Stimulated activated memory B cell treated with anti-CD40 and anti-IgM and Interleukin-4, amounts not matched to agents 10 μg/mL and 1 μg/mL and 100 μg/mL, for 72 hours (primary cell): ENCODE measurements at regions not wholly inside any gene's neighbourhood (a gene's known extent, or its start where the extent isn't known, plus 50 kb on each side); places are given as distances from the start of the nearest gene placed in this dataset.

Experiments
- ATAC-seq: fragments of 150-1000 bp; cut with Tn5 transposase; 2 replicates; pipeline ENCODE4 v1.10.0; 2021
- H3K27ac Mint-ChIP-seq: one replicate; pipeline ENCODE4 v1.8.0; 2022; ENCODE audit warnings: mild to moderate bottlenecking, mixed read lengths
- H3K27me3 Mint-ChIP-seq: one replicate; pipeline ENCODE4 v1.8.0; 2022; ENCODE audit warnings: mixed read lengths
- H3K36me3 Mint-ChIP-seq: one replicate; pipeline ENCODE4 v1.8.0; 2022; ENCODE audit warnings: mixed read lengths
- H3K4me1 Mint-ChIP-seq: one replicate; pipeline ENCODE4 v1.8.0; 2022; ENCODE audit warnings: mixed read lengths
- H3K4me3 Mint-ChIP-seq: one replicate; pipeline ENCODE4 v1.8.0; 2022; ENCODE audit warnings: mild to moderate bottlenecking, moderate library complexity, mixed read lengths
- H3K9me3 Mint-ChIP-seq: one replicate; pipeline ENCODE4 v1.8.0; 2022; ENCODE audit warnings: mixed read lengths

DNA sequence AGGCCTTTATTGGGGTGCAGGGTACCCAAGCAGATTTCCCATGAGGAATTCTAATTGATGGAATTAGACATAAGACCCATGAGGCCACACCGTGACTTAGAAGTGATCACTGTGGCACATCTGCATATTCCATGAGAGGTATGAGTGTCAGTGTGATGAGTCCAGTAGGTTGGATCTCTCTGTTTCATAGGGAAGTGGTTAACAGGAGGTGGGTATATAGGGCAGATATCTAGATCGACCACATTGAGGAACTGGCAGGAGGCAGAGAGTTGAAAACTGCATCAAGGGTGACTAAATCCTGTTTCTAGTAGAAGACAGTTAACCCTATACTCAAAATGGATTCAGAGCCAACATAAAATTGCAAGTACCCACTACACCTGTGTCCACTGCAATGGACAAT is 68.6 kb upstream of the MIR17HG start:
- H3K36me3 Mint-ChIP-seq: no peaks in the 10 kb centered on the region

DNA sequence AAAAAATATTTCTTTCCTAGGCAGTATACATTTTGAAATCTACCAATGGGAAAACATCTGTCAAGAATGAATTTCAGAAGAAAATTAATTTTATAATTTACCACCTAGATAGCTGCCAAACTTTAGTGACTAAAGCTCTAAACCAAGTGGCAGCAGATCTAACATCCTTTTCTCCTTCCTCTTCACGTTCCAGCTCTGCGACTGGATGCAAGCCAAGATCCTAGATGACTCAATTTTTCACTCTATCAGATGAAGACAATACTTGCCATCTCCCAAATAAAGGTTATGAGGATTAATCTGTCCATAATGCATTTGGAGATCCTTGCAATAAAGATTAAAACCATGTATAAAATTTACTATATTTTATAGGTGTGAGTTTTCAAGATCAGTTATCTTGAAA is 66.7 kb upstream of the MIR17HG start:
- H3K9me3 Mint-ChIP-seq: peaks cover 7% of the 10 kb centered on the region
- no peak for ATAC-seq
- H3K27ac Mint-ChIP-seq: no peak overlapping the region
- H3K36me3 Mint-ChIP-seq: no peaks in the 10 kb centered on the region
- H3K4me3 Mint-ChIP-seq: no peak overlapping the region
- H3K27me3 Mint-ChIP-seq: peaks cover 37% of the 10 kb centered on the region
- H3K4me1 Mint-ChIP-seq: no peaks in the 10 kb centered on the region

More for the DNA sequence above, 68.6 kb upstream of the MIR17HG start:
- H3K9me3 Mint-ChIP-seq: peaks cover 7% of the 10 kb centered on the region
- H3K27ac Mint-ChIP-seq: no peak overlapping the region
- peak; percentile 90 for ATAC-seq
- H3K4me3 Mint-ChIP-seq: no peak overlapping the region
- no peaks in the 10 kb centered on the region for H3K4me1 Mint-ChIP-seq
- peaks cover 25% of the 10 kb centered on the region for H3K27me3 Mint-ChIP-seq

DNA sequence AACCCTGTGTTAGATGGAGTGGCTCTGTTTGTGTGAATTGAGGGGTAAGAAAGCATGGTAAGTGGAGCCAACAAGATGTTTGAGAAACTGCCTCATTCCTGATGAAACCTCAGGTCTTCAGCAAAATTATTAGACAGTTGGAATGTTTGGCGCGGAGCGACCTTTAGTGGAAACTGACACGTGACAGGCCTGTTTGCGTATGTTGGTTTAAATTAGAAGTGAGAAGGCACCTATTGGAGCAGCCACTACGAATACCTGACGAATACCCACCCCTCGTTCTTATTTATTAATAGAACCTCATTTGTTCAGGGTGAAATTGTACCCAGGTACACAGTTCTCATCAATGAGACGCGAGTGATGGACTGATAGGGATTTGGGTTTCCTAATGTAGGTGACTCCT is 63.2 kb upstream of the MIR17HG start:
- no peak overlapping the region for H3K4me3 Mint-ChIP-seq
- no peak for ATAC-seq
- H3K9me3 Mint-ChIP-seq: no peaks in the 10 kb centered on the region
- H3K27ac Mint-ChIP-seq: no peak overlapping the region
- H3K4me1 Mint-ChIP-seq: no peaks in the 10 kb centered on the region
- H3K27me3 Mint-ChIP-seq: peaks cover 28% of the 10 kb centered on the region
- H3K36me3 Mint-ChIP-seq: no peaks in the 10 kb centered on the region

DNA sequence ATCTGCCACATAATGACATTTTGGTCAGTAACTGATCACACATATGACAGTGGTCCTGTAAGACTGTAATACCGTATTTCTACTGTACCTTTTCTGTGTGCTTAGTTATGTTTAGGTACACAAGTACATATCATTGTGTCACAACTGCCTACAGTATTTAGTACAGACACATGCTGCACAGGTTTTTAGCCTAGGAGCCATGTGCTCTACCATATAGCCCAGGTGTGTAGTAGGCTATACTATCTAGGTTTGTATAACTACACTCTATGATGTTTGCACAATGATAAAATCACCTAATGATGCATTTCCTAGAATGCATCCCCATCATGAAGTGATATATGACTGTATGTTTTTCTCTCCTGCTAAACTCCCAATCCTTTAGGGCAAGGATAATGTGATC is 61.2 kb upstream of the MIR17HG start:
- Mint-ChIP-seq H3K4me3 (no peak overlapping the region), H3K9me3 (no peaks in the 10 kb centered on the region), H3K27me3 (peaks cover 28% of the 10 kb centered on the region), H3K36me3 (no peaks in the 10 kb centered on the region), H3K4me1 (no peaks in the 10 kb centered on the region), H3K27ac (no peak overlapping the region)
- ATAC-seq: no peak

DNA sequence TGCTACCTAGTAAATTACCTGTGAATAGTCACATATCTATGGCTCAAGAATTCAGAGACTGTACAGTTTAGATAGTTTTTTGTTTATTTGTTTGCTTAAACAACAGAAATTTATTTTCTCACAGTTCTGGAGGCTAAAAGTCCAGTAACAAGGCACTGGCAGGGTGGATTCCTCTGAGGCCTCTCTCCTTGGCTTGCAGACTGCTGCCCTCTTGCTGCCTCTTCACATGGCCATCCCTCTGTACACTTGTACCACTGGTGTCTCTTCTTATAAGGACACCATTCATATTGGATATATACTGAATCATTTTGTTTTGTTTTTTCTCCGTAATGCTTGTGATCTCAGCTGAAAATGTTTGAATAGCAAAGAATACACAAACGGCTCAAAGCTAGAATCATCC is 56.4 kb upstream of the MIR17HG start:
- Mint-ChIP-seq H3K4me3 (no peak overlapping the region), H3K9me3 (no peaks in the 10 kb centered on the region), H3K36me3 (no peaks in the 10 kb centered on the region), H3K27me3 (peaks cover 8% of the 10 kb centered on the region), H3K4me1 (no peaks in the 10 kb centered on the region), H3K27ac (no peak overlapping the region)
- ATAC-seq: no peak

DNA sequence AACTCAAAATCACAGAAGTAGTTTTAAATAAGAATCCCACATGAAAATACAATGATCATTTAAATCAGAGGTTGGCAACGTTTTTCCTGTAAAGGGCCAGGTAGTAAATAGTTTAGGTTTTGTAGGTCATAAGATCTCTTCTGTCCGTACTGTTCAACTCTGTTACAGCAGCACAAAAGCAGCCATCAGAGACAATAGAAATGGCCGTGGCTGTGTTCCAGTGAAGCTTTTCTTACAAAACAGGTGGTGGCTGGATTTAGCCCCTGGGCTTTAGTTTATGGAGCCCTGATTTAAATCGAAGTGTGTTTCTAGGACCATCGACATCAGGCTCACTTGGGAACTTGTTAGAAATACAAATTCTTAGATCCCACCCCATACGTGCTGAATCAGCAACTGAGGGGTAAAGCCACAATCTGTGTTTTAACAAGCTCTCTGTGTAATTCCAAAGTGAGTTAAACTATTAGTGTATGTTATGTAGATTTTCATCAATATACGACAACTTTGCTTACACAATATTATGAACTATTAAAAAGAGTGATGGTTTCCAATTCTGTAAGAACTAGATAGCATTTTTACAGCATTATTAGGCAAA is 54.8 kb upstream of the MIR17HG start:
- H3K4me3 Mint-ChIP-seq: no peak overlapping the region
- no peak for ATAC-seq
- no peaks in the 10 kb centered on the region for H3K36me3 Mint-ChIP-seq
- no peaks in the 10 kb centered on the region for H3K4me1 Mint-ChIP-seq
- no peak overlapping the region for H3K27ac Mint-ChIP-seq
- H3K27me3 Mint-ChIP-seq: peaks cover 8% of the 10 kb centered on the region
- H3K9me3 Mint-ChIP-seq: no peaks in the 10 kb centered on the region

DNA sequence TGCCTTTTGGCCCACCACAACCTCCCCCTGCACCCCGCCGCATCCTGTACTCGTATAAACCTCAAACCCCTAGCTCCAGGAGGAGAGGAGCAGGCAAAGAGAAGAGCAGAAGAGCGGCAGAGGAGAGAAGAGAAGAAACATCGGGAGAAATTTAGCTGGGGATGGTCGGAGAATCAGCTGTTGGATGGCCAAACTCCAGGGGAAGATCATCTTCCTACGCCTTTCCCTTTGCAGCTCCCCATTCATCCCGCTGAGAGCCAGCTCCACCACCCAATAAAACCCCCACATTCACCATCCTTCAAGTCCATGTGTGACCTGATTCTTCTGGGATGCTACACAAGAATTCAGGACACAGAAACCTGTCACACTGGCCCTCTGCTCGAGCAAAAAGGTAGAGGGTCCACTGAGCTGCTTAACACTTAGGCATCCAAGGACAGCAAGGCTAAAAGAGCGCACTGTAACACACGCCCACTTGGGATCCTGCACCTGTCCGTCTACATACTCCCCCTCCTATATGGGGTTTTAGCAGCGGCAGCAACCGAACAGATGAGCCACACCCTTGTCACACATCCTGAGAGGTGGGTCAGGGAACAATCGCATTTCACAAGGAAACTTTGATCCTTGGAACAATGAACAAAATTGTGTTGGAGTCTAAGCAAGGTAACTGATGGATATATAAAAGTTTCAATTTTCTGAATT is 51.6 kb upstream of the MIR17HG start:
- Mint-ChIP-seq H3K36me3 (peaks cover 6% of the 10 kb centered on the region), H3K27ac (no peak overlapping the region), H3K4me1 (no peaks in the 10 kb centered on the region), H3K4me3 (no peak overlapping the region), H3K27me3 (peaks cover 8% of the 10 kb centered on the region), H3K9me3 (peaks cover 5% of the 10 kb centered on the region)
- no peak for ATAC-seq

DNA sequence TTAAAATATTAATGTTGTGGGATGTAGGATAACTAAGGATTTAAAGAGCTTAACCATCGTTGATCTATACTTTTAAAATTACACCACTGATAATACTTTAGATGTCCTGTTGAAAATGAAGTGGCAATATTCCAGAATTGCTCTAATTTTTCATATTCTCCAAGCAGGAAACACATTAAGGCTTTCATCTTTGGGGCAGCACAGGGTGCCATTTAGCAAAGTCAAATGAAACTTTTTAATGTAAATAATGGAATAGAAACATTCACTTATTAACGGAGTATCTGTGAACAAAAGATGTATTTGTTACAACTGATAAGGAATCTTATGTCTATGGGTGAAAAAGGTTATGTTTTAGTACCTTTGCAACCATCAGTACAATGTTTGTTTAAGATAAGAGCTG is 50.0 kb upstream of the MIR17HG start:
- Mint-ChIP-seq H3K4me3 (no peak overlapping the region), H3K27me3 (peaks cover 8% of the 10 kb centered on the region), H3K27ac (no peak overlapping the region), H3K36me3 (peaks cover 6% of the 10 kb centered on the region), H3K4me1 (no peaks in the 10 kb centered on the region), H3K9me3 (peaks cover 5% of the 10 kb centered on the region)
- ATAC-seq: no peak
